Tibial nerve (tissue), 4 donors: ENCODE measurements at regions not wholly inside any gene's neighbourhood (a gene's known extent, or its start where the extent isn't known, plus 50 kb on each side); places are given as distances from the start of the nearest gene placed in this dataset.
"Not testable (repeated sequence)": the region's sequence is repeated elsewhere in the genome, so short reads cannot be mapped to it uniquely, and the experiment has no call there.

Experiments
- DNase-seq, 2 donors: peaks; one replicate each; pipeline ENCODE4 v3.0.0-alpha.2; 2019; ENCODE audit warnings: low spot score in 2 of 2
- H3K27ac ChIP-seq, 4 donors: fragments of 200-600 bp; sonication (generic) in 3 of 4; one replicate each; pipeline ENCODE4 v1.5.1; 2017 to 2019; ENCODE audit warnings: mild to moderate bottlenecking in 1 of 4
- H3K27me3 ChIP-seq, 2 donors: fragments of 200-600 bp; sonication (generic) in 1 of 2; one replicate each; pipeline versions ENCODE4 v1.5.1 to v1.6.0; 2017 to 2019
- H3K36me3 ChIP-seq, 3 donors: fragments of 200-600 bp; sonication (generic); one replicate each; pipeline ENCODE4 v1.5.1; 2018 to 2019
- H3K4me1 ChIP-seq, 4 donors: fragments of 200-600 bp; sonication (generic) in 3 of 4; one replicate each; pipeline ENCODE4 v1.5.1; 2017 to 2019
- H3K4me3 ChIP-seq, 4 donors: fragments of 200-600 bp; sonication (generic) in 3 of 4; one replicate each; pipeline ENCODE4 v1.5.1; 2017 to 2019; ENCODE audit warnings: mild to moderate bottlenecking in 1 of 4, moderate library complexity in 1 of 4
- H3K9me3 ChIP-seq, 4 donors: fragments of 200-600 bp; sonication (generic) in 3 of 4; one replicate each; pipeline ENCODE4 v1.5.1; 2017 to 2019
- CTCF ChIP-seq, 5 experiments: fragments of 200-600 bp in 3 of 5; fragments of 450-650 bp in 2 of 5; sonication (generic) in 3 of 5; IDR thresholded peaks; one replicate each; pipeline ENCODE4 v1.5.1; 2016 to 2019; ENCODE audit warnings: antibody characterized with exemption in 5 of 5, mild to moderate bottlenecking in 3 of 5, moderate library complexity in 2 of 5
- EP300 ChIP-seq, 2 donors: sonication (generic); formaldehyde crosslinking; IDR thresholded peaks; one replicate each; pipeline ENCODE4 v1.6.1; 2017; ENCODE audit warnings: antibody characterized with exemption in 2 of 2, mild to moderate bottlenecking in 1 of 2
- POLR2A ChIP-seq, 2 donors: fragments of 450-650 bp; IDR thresholded peaks; one replicate each; pipeline ENCODE4 v1.6.1; 2017; ENCODE audit warnings: antibody characterized with exemption in 2 of 2, mild to moderate bottlenecking in 2 of 2, moderate library complexity in 2 of 2
- WGBS, 2 donors: methylation state at CpG; one replicate each; pipeline ENCODE4 v1.1.5; 2018; 5-methylcytosine and 5-hydroxymethylcytosine counted together

GRCh38 chr2:144912206-144912605 lies 392.3 kb upstream of the ZEB2 start:
- H3K4me3 ChIP-seq: no peak overlapping the region
- WGBS, 2 donors: 72 to 79% methylated on average over 2 of the region's 2 CpGs
- H3K36me3 ChIP-seq: no peaks in the 10 kb centered on the region
- TF ChIP-seq POLR2A (IDR thresholded peaks at IDR 0.05) (no peak), CTCF (IDR thresholded peaks at IDR 0.05) (no peak), EP300 (IDR thresholded peaks at IDR 0.05) (no peak)
- no peaks in the 10 kb centered on the region for H3K27me3 ChIP-seq
- H3K27ac ChIP-seq: no peak overlapping the region
- peaks cover 0 to 3% (median 0%) of the 10 kb centered on the region in 4 donors for H3K9me3 ChIP-seq
- no peaks in the 10 kb centered on the region for H3K4me1 ChIP-seq
- no peak for DNase-seq

GRCh38 chr2:144905956-144906355 lies 386.0 kb upstream of the ZEB2 start:
- Histone ChIP-seq H3K36me3 (no peaks in the 10 kb centered on the region), H3K27ac (no peak overlapping the region), H3K4me1 (no peaks in the 10 kb centered on the region), H3K9me3 (no peaks in the 10 kb centered on the region), H3K4me3 (no peak overlapping the region), H3K27me3 (no peaks in the 10 kb centered on the region)
- TF ChIP-seq CTCF (IDR thresholded peaks at IDR 0.05): no peak
- no peak for TF ChIP-seq POLR2A (IDR thresholded peaks at IDR 0.05)
- no peak for TF ChIP-seq EP300 (IDR thresholded peaks at IDR 0.05)
- 58 to 93% methylated on average over 2 of the region's 2 CpGs for WGBS, 2 donors
- DNase-seq: no peak

GRCh38 chr2:144904612-144905011 lies 384.7 kb upstream of the ZEB2 start:
- no peak overlapping the region for H3K27ac ChIP-seq
- no peak overlapping the region for H3K4me3 ChIP-seq
- WGBS, 2 donors: 86 to 92% methylated on average over 3 of the region's 3 CpGs
- H3K4me1 ChIP-seq: no peaks in the 10 kb centered on the region
- DNase-seq: no peak
- no peaks in the 10 kb centered on the region for H3K9me3 ChIP-seq
- no peaks in the 10 kb centered on the region for H3K36me3 ChIP-seq
- TF ChIP-seq CTCF (IDR thresholded peaks at IDR 0.05) (no peak), EP300 (IDR thresholded peaks at IDR 0.05) (no peak), POLR2A (IDR thresholded peaks at IDR 0.05) (no peak)
- H3K27me3 ChIP-seq: no peaks in the 10 kb centered on the region

DNA sequence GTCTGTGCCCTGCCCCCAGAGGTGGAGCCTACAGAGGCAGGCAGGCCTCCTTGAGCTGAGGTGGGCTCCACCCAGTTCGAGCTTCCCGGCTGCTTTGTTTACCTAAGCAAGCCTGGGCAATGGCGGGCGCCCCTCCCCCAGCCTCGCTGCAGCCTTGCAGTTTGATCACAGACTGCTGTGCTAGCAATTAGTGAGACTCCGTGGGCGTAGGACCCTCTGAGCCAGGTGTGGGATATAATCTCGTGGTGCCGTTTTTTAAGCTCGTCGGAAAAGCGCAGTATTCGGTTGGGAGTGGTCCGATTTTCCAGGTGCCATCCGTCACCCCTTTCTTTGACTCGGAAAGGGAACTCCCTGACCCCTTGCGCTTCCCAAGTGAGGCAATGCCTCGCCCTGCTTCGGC lies 383.1 kb upstream of the ZEB2 start:
- H3K27ac ChIP-seq, H3K27me3 ChIP-seq, H3K36me3 ChIP-seq, H3K9me3 ChIP-seq, H3K4me3 ChIP-seq, H3K4me1 ChIP-seq, DNase-seq: not testable (repeated sequence)
- 88 to 95% methylated on average over 14 to 19 of the region's 19 CpGs for WGBS, 2 donors

DNA sequence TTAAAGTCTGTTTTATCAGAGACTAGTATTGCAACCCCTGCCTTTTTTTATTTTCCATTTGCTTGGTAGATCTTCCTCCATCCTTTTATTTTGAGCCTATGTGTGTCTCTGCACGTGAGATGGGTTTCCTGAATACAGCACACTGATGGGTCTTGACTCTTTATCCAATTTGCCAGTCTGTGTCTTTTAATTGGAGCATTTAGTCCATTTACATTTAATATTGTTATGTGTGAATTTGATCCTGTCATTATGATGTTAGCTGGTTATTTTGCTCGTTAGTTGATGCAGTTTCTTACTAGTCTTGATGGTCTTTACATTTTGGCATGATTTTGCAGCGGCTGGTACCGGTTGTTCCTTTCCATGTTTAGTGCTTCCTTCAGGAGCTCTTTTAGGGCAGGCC lies 381.5 kb upstream of the ZEB2 start:
- not testable (repeated sequence) for H3K9me3 ChIP-seq, H3K4me1 ChIP-seq, DNase-seq, H3K4me3 ChIP-seq, H3K27me3 ChIP-seq, H3K36me3 ChIP-seq, H3K27ac ChIP-seq
- WGBS, 2 donors: 81 to 91% methylated on average over 4 of the region's 4 CpGs

DNA sequence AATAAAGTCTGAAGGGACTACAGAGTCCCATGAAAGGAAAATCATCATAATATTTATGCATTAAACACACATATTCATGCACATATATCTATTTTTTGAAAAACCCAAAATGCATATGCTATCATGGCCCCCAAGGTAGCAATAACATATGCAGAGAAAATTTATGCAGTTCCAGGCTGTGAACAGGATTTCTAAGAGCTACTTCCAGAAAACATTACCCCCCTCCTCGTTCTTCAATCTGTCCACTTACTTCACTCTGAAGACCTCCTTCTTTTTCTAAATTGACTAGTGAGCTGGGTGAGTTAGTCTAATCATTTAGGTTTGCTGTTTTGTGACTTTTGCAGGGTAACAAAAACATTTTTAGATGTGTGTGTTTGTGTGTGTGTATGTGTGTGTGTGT lies 376.4 kb upstream of the ZEB2 start:
- WGBS, 2 donors: 72 to 79% methylated on average over 1 of the region's 1 CpG
- TF ChIP-seq CTCF (IDR thresholded peaks at IDR 0.05): no peak
- no peak for TF ChIP-seq EP300 (IDR thresholded peaks at IDR 0.05)
- TF ChIP-seq POLR2A (IDR thresholded peaks at IDR 0.05): no peak
- H3K4me3 ChIP-seq: no peak overlapping the region

More for the DNA sequence above, 376.4 kb upstream of the ZEB2 start:
- Histone ChIP-seq H3K4me1 (peaks cover 0 to 4% (median 0%) of the 10 kb centered on the region in 4 donors), H3K27ac (no peak overlapping the region), H3K9me3 (no peaks in the 10 kb centered on the region), H3K36me3 (no peaks in the 10 kb centered on the region), H3K27me3 (no peaks in the 10 kb centered on the region)
- DNase-seq: no peak
